CMK (cell line): ENCODE measurements at regions not wholly inside any gene's neighbourhood (a gene's known extent, or its start where the extent isn't known, plus 50 kb on each side); places are given as distances from the start of the nearest gene placed in this dataset.
"Not testable (repeated sequence)": the region's sequence is repeated elsewhere in the genome, so short reads cannot be mapped to it uniquely, and the experiment has no call there.

Experiments used
- DNase-seq: peaks from one replicate; pipeline ENCODE4 v3.0.0-alpha.2; 2010; ENCODE audit warnings: low read depth

DNA sequence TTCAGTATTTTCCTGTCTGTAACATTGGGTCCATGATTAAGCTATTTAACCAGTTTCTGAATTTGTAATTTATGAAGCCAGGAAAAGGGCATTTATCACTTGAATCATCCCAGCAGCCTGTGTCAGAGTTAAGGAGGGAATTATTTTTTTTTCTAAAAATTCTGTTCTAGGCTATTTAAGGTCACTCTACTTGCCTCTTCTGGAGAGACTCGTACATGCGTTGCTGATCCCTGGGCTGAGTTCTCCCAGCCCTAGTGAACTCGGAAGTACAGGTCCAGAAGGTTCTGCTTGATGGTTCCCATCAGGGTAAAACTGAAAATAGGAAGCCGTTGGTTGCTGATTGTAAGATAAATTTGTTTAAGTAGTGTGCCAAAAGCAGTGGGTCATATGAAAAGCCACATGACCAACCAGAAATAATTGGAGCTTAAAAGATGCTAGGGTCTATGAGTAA, 90.7 kb downstream of the GPR88 start:
- peak; percentile 34 for DNase-seq

DNA sequence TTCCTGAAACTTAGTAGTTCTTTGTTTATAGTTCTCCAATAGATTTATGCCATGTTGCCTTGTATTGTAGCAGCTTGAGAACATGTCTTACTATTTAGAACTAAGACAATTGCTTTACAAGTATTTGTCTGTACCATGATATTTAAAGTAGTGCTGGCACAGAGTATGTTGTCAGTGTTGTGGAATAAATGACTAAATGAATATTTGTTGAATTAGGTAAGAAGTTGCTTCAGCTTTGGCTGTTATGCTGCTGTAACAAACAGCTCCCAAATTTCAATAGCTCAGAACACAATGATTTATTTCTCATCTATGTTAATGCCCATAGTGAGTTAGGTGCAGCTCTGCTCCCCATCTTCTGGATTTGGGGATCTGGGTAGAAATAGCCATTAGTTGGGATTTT, 90.2 kb upstream of the VCAM1 start:
- no peak for DNase-seq

GRCh38 chr1:100631015-100631551, 88.5 kb upstream of the VCAM1 start:
- no peak for DNase-seq

DNA sequence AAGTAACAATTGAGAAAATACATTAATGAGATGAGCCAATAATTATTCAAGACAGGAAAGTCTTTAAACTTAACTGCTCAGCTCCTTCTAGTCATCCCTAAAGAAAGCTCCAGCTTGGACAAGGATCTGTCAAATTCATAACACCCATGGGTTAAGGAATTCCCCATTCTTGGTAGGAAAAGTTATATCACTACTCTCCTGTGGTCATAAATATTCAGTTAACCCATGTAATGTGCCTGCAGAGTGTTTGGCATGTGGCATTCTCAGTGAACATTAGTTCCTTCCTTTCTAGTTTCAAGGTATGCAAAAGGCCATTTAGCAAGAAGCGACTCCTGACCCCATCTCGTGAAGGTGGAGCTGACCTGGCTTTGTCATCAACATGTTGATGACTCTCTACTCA, 76.7 kb upstream of the VCAM1 start:
- DNase-seq: no peak

- no peak for DNase-seq
Observed at GRCh38 chr1:100643471-100644196, 75.9 kb upstream of the VCAM1 start.

- no peak for DNase-seq
Observed at GRCh38 chr1:100646001-100646400, 73.5 kb upstream of the VCAM1 start.

GRCh38 chr1:100649146-100649545, 70.4 kb upstream of the VCAM1 start:
- no peak for DNase-seq

- no peak for DNase-seq
Observed at GRCh38 chr1:100657876-100658715, 61.4 kb upstream of the VCAM1 start.

GRCh38 chr1:100658716-100659026, 60.9 kb upstream of the VCAM1 start:
- no peak for DNase-seq

DNA sequence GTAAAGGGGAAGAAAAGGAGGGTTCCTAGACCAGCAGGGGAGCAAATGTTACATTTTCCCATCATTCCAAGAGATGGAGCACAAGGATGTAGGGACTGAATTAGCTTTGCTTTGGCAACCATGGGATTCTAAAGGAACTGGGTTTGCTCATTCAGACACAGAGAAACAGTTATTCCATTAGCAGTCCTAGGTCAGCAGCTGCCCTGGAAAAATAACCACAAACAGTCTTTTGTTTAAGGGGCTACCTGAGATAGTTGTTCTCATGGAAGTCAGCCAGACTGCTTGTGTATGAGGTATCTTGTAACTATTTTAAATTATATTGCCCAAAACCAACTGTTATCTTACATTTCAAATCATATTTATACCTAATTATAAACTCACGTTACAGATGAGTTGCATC, 58.4 kb upstream of the VCAM1 start:
- DNase-seq: no peak

DNA sequence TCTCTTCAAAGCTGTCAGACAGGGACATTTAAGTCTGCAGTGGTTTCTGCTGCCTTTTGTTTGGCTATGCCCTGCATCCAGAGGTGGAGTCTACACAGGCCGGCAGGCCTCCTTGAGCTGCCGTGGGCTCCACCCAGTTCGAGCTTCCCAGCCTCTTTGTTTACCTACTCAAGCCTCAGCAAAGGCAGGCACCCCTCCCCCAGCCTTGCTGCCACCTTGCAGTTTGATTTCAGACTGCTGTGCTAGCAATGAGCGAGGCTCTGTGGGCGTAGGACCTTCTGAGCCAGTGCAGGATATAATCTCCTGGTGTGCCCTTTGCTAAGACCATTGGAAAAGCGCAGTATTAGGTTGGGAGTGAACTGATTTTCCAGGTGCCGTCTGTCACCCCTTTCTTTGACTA, 51.0 kb upstream of the VCAM1 start:
- DNase-seq: not testable (repeated sequence)
